Middle frontal gyrus (tissue), 1 donor: ENCODE measurements at regions not wholly inside any gene's neighbourhood (a gene's known extent, or its start where the extent isn't known, plus 50 kb on each side); places are given as distances from the start of the nearest gene placed in this dataset.

Experiments
- DNase-seq: peaks from one replicate; pipeline ENCODE4 v3.0.0-alpha.2; 2015; ENCODE audit warnings: low spot score; ENCODE audit errors: extremely low spot score

GRCh38 chr11:39144351-39145130, 2314.9 kb downstream of the LRRC4C start:
- DNase-seq = no peak

- no peak for DNase-seq
Measured at GRCh38 chr11:39139581-39139980, 2319.9 kb downstream of the LRRC4C start.

- no peak for DNase-seq
Measured at GRCh38 chr11:39120890-39121289, 2338.6 kb downstream of the LRRC4C start.

- DNase-seq = no peak
Measured at GRCh38 chr11:39113606-39114005, 2345.8 kb downstream of the LRRC4C start.

GRCh38 chr11:39102236-39102635, 2357.2 kb downstream of the LRRC4C start:
- no peak for DNase-seq

- no peak for DNase-seq
Measured at GRCh38 chr11:39078465-39078864, 2381.0 kb downstream of the LRRC4C start.

GRCh38 chr11:39037611-39038010, 2421.8 kb downstream of the LRRC4C start:
- no peak for DNase-seq

- DNase-seq = no peak
Measured at GRCh38 chr11:39036021-39036420, 2423.4 kb downstream of the LRRC4C start.

GRCh38 chr11:39021539-39021938, 2423.5 kb upstream of the RAG2 start:
- no peak for DNase-seq

- no peak for DNase-seq
Measured at GRCh38 chr11:39011797-39012196, 2413.8 kb upstream of the RAG2 start.

- no peak for DNase-seq
Measured at GRCh38 chr11:38990841-38991240, 2392.8 kb upstream of the RAG2 start.

GRCh38 chr11:38990139-38990538, 2392.1 kb upstream of the RAG2 start:
- no peak for DNase-seq

- DNase-seq = no peak
Measured at GRCh38 chr11:38988908-38989307, 2390.9 kb upstream of the RAG2 start.

- DNase-seq = no peak
Measured at GRCh38 chr11:38972220-38972619, 2374.2 kb upstream of the RAG2 start.

- DNase-seq = no peak
Measured at GRCh38 chr11:38971141-38971540, 2373.1 kb upstream of the RAG2 start.

- DNase-seq = no peak
Measured at GRCh38 chr11:38968951-38969350, 2370.9 kb upstream of the RAG2 start.

GRCh38 chr11:38952698-38953097, 2354.7 kb upstream of the RAG2 start:
- DNase-seq = no peak

GRCh38 chr11:38950867-38951266, 2352.8 kb upstream of the RAG2 start:
- DNase-seq = no peak

GRCh38 chr11:38948392-38948791, 2350.4 kb upstream of the RAG2 start:
- no peak for DNase-seq

- DNase-seq = no peak
Measured at GRCh38 chr11:38937709-38938108, 2339.7 kb upstream of the RAG2 start.

- DNase-seq = no peak
Measured at GRCh38 chr11:38935941-38936340, 2337.9 kb upstream of the RAG2 start.

- no peak for DNase-seq
Measured at GRCh38 chr11:38927993-38928392, 2330.0 kb upstream of the RAG2 start.

GRCh38 chr11:38924644-38925043, 2326.6 kb upstream of the RAG2 start:
- DNase-seq = no peak

- DNase-seq = no peak
Measured at GRCh38 chr11:38900211-38900610, 2302.2 kb upstream of the RAG2 start.
